Erythroblast (primary cell): ENCODE measurements at regions not wholly inside any gene's neighbourhood (a gene's known extent, or its start where the extent isn't known, plus 50 kb on each side); places are given as distances from the start of the nearest gene placed in this dataset.

ENCODE experiments used
- GATA1 ChIP-seq: IDR thresholded peaks from 2 replicates; pipeline ENCODE4 v1.6.1; 2011; ENCODE audit warnings: low read depth, mild to moderate bottlenecking, control low read depth, low read length, moderate library complexity
- POLR2A ChIP-seq: IDR thresholded peaks from 2 replicates; pipeline ENCODE4 v1.6.1; 2011; ENCODE audit warnings: mild to moderate bottlenecking, low read length

- TF ChIP-seq POLR2A (no peak), GATA1 (no peak)
Observed at GRCh38 chr3:61446341-61446740, 115.0 kb upstream of the PTPRG start.
